Dendritic cell treated with granulocyte-macrophage colony-stimulating factor and Interleukin-4, amounts not matched to agents 40 ng/mL and 50 ng/mL, for 4 days (primary cell): ENCODE measurements at regions not wholly inside any gene's neighbourhood (a gene's known extent, or its start where the extent isn't known, plus 50 kb on each side); places are given as distances from the start of the nearest gene placed in this dataset.

Experiments used
- H3K27ac Mint-ChIP-seq: one replicate; pipeline ENCODE4 v1.8.0; 2022; ENCODE audit warnings: mild to moderate bottlenecking, mixed read lengths
- H3K27me3 Mint-ChIP-seq: one replicate; pipeline ENCODE4 v1.8.0; 2022; ENCODE audit warnings: mild to moderate bottlenecking, mixed read lengths
- H3K36me3 Mint-ChIP-seq: one replicate; pipeline ENCODE4 v1.8.0; 2022; ENCODE audit warnings: low read depth, mixed read lengths
- H3K4me1 Mint-ChIP-seq: one replicate; pipeline ENCODE4 v1.8.0; 2022; ENCODE audit warnings: low read depth, mixed read lengths
- H3K4me3 Mint-ChIP-seq: one replicate; pipeline ENCODE4 v1.8.0; 2022; ENCODE audit warnings: mild to moderate bottlenecking, moderate library complexity, mixed read lengths
- H3K9me3 Mint-ChIP-seq: one replicate; pipeline ENCODE4 v1.8.0; 2022; ENCODE audit warnings: mixed read lengths
- intact Hi-C: fragments of 100-400 bp; cut with micrococcal nuclease; formaldehyde crosslinking; loops from one replicate; pipeline ENCODE4 v1.15.0; 2022

GRCh38 chr16:61332461-61332860 is 703.8 kb downstream of the CDH8 start:
- H3K27me3 Mint-ChIP-seq = no peaks in the 10 kb centered on the region
- H3K4me1 Mint-ChIP-seq = no peaks in the 10 kb centered on the region
- H3K27ac Mint-ChIP-seq = no peak overlapping the region
- intact Hi-C loops = no loop called here
- no peaks in the 10 kb centered on the region for H3K9me3 Mint-ChIP-seq
- H3K36me3 Mint-ChIP-seq = no peaks in the 10 kb centered on the region
- H3K4me3 Mint-ChIP-seq = no peak overlapping the region

GRCh38 chr16:61324044-61324443 is 712.2 kb downstream of the CDH8 start:
- intact Hi-C loops = no loop called here
- Mint-ChIP-seq H3K9me3 (no peaks in the 10 kb centered on the region), H3K27me3 (no peaks in the 10 kb centered on the region), H3K27ac (no peak overlapping the region), H3K36me3 (no peaks in the 10 kb centered on the region), H3K4me3 (no peak overlapping the region), H3K4me1 (no peaks in the 10 kb centered on the region)

GRCh38 chr16:61323456-61323855 is 712.8 kb downstream of the CDH8 start:
- no peaks in the 10 kb centered on the region for H3K27me3 Mint-ChIP-seq
- H3K36me3 Mint-ChIP-seq = no peaks in the 10 kb centered on the region
- no peaks in the 10 kb centered on the region for H3K4me1 Mint-ChIP-seq
- H3K4me3 Mint-ChIP-seq = no peak overlapping the region
- intact Hi-C loops = no loop called here
- no peaks in the 10 kb centered on the region for H3K9me3 Mint-ChIP-seq
- H3K27ac Mint-ChIP-seq = no peak overlapping the region

GRCh38 chr16:61320791-61321190 is 715.4 kb downstream of the CDH8 start:
- Mint-ChIP-seq H3K4me1 (no peaks in the 10 kb centered on the region), H3K9me3 (no peaks in the 10 kb centered on the region), H3K27ac (no peak overlapping the region), H3K36me3 (no peaks in the 10 kb centered on the region), H3K4me3 (no peak overlapping the region), H3K27me3 (no peaks in the 10 kb centered on the region)
- intact Hi-C loops = no loop called here

- Mint-ChIP-seq H3K4me1 (no peaks in the 10 kb centered on the region), H3K27me3 (no peaks in the 10 kb centered on the region), H3K9me3 (peaks cover 21% of the 10 kb centered on the region), H3K36me3 (no peaks in the 10 kb centered on the region), H3K27ac (no peak overlapping the region), H3K4me3 (no peak overlapping the region)
- intact Hi-C loops = no loop called here
Measured at GRCh38 chr16:61313931-61314330, 722.3 kb downstream of the CDH8 start.

- Mint-ChIP-seq H3K4me3 (no peak overlapping the region), H3K4me1 (no peaks in the 10 kb centered on the region), H3K36me3 (no peaks in the 10 kb centered on the region), H3K27me3 (no peaks in the 10 kb centered on the region), H3K27ac (no peak overlapping the region), H3K9me3 (peaks cover 14% of the 10 kb centered on the region)
- intact Hi-C loops = no loop called here
Measured at GRCh38 chr16:61309386-61309785, 726.9 kb downstream of the CDH8 start.

- no peaks in the 10 kb centered on the region for H3K4me1 Mint-ChIP-seq
- peaks cover 8% of the 10 kb centered on the region for H3K9me3 Mint-ChIP-seq
- intact Hi-C loops = no loop called here
- H3K27ac Mint-ChIP-seq = no peak overlapping the region
- no peak overlapping the region for H3K4me3 Mint-ChIP-seq
- no peaks in the 10 kb centered on the region for H3K27me3 Mint-ChIP-seq
- no peaks in the 10 kb centered on the region for H3K36me3 Mint-ChIP-seq
Measured at GRCh38 chr16:61306204-61306603, 730.0 kb downstream of the CDH8 start.

- intact Hi-C loops = no loop called here
- H3K4me1 Mint-ChIP-seq = no peaks in the 10 kb centered on the region
- no peak overlapping the region for H3K4me3 Mint-ChIP-seq
- no peaks in the 10 kb centered on the region for H3K27me3 Mint-ChIP-seq
- no peaks in the 10 kb centered on the region for H3K36me3 Mint-ChIP-seq
- no peak overlapping the region for H3K27ac Mint-ChIP-seq
- no peaks in the 10 kb centered on the region for H3K9me3 Mint-ChIP-seq
Measured at GRCh38 chr16:61296814-61297213, 739.4 kb downstream of the CDH8 start.

GRCh38 chr16:61296305-61296704 is 739.9 kb downstream of the CDH8 start:
- Mint-ChIP-seq H3K27ac (no peak overlapping the region), H3K4me1 (no peaks in the 10 kb centered on the region), H3K9me3 (no peaks in the 10 kb centered on the region), H3K36me3 (no peaks in the 10 kb centered on the region), H3K4me3 (no peak overlapping the region), H3K27me3 (no peaks in the 10 kb centered on the region)
- intact Hi-C loops = no loop called here

- Mint-ChIP-seq H3K4me3 (no peak overlapping the region), H3K36me3 (no peaks in the 10 kb centered on the region), H3K9me3 (no peaks in the 10 kb centered on the region), H3K27ac (no peak overlapping the region), H3K4me1 (no peaks in the 10 kb centered on the region), H3K27me3 (no peaks in the 10 kb centered on the region)
- intact Hi-C loops = no loop called here
Measured at GRCh38 chr16:61295311-61295710, 740.9 kb downstream of the CDH8 start.

- Mint-ChIP-seq H3K4me1 (no peaks in the 10 kb centered on the region), H3K27ac (no peak overlapping the region), H3K9me3 (no peaks in the 10 kb centered on the region), H3K4me3 (no peak overlapping the region), H3K36me3 (no peaks in the 10 kb centered on the region), H3K27me3 (no peaks in the 10 kb centered on the region)
- intact Hi-C loops = no loop called here
Measured at GRCh38 chr16:61289141-61289540, 747.1 kb downstream of the CDH8 start.

- Mint-ChIP-seq H3K27me3 (no peaks in the 10 kb centered on the region), H3K36me3 (no peaks in the 10 kb centered on the region), H3K4me1 (no peaks in the 10 kb centered on the region), H3K4me3 (no peak overlapping the region), H3K27ac (no peak overlapping the region), H3K9me3 (peaks cover 17% of the 10 kb centered on the region)
- intact Hi-C loops = no loop called here
Measured at GRCh38 chr16:61277849-61278248, 758.4 kb downstream of the CDH8 start.

- Mint-ChIP-seq H3K9me3 (peaks cover 14% of the 10 kb centered on the region), H3K36me3 (no peaks in the 10 kb centered on the region), H3K4me3 (no peak overlapping the region), H3K4me1 (no peaks in the 10 kb centered on the region), H3K27ac (no peak overlapping the region), H3K27me3 (no peaks in the 10 kb centered on the region)
- intact Hi-C loops = no loop called here
Measured at GRCh38 chr16:61274211-61274610, 762.0 kb downstream of the CDH8 start.

- Mint-ChIP-seq H3K27ac (no peak overlapping the region), H3K4me3 (no peak overlapping the region), H3K36me3 (no peaks in the 10 kb centered on the region), H3K4me1 (no peaks in the 10 kb centered on the region), H3K9me3 (peaks cover 7% of the 10 kb centered on the region), H3K27me3 (no peaks in the 10 kb centered on the region)
- intact Hi-C loops = no loop called here
Measured at GRCh38 chr16:61270726-61271125, 765.5 kb downstream of the CDH8 start.

GRCh38 chr16:61263400-61263799 is 772.8 kb downstream of the CDH8 start:
- H3K36me3 Mint-ChIP-seq = no peaks in the 10 kb centered on the region
- no peaks in the 10 kb centered on the region for H3K4me1 Mint-ChIP-seq
- no peak overlapping the region for H3K27ac Mint-ChIP-seq
- intact Hi-C loops = no loop called here
- H3K4me3 Mint-ChIP-seq = no peak overlapping the region
- H3K27me3 Mint-ChIP-seq = no peaks in the 10 kb centered on the region
- no peaks in the 10 kb centered on the region for H3K9me3 Mint-ChIP-seq

- H3K4me1 Mint-ChIP-seq = no peaks in the 10 kb centered on the region
- no peaks in the 10 kb centered on the region for H3K9me3 Mint-ChIP-seq
- no peaks in the 10 kb centered on the region for H3K36me3 Mint-ChIP-seq
- H3K27ac Mint-ChIP-seq = no peak overlapping the region
- no peak overlapping the region for H3K4me3 Mint-ChIP-seq
- intact Hi-C loops = no loop called here
- H3K27me3 Mint-ChIP-seq = no peaks in the 10 kb centered on the region
Measured at GRCh38 chr16:61261315-61261714, 774.9 kb downstream of the CDH8 start.
